Ishikawa (cell line): ENCODE measurements at regions not wholly inside any gene's neighbourhood (a gene's known extent, or its start where the extent isn't known, plus 50 kb on each side); places are given as distances from the start of the nearest gene placed in this dataset.

Experiments
- CEBPB ChIP-seq: IDR thresholded peaks from 2 replicates; pipeline ENCODE4 v1.6.1; 2012
- CREB1 ChIP-seq: IDR thresholded peaks from 2 replicates; pipeline ENCODE4 v1.6.1; 2012; ENCODE audit warnings: low read depth
- EGR1 ChIP-seq: IDR thresholded peaks from 2 replicates; pipeline ENCODE4 v1.6.1; 2012
- EP300 ChIP-seq: IDR thresholded peaks from 2 replicates; pipeline ENCODE4 v1.6.1; 2012; ENCODE audit warnings: borderline replicate concordance
- FOXM1 ChIP-seq: IDR thresholded peaks from 2 replicates; pipeline ENCODE4 v1.6.1; 2012; ENCODE audit warnings: low read depth, borderline replicate concordance
- MAX ChIP-seq: IDR thresholded peaks from 2 replicates; pipeline ENCODE4 v1.6.1; 2012
- NFIC ChIP-seq: IDR thresholded peaks from 2 replicates; pipeline ENCODE4 v1.6.1; 2012
- RAD21 ChIP-seq: IDR thresholded peaks from 2 replicates; pipeline ENCODE4 v1.6.1; 2012; ENCODE audit warnings: low read depth
- REST ChIP-seq: IDR thresholded peaks from 2 replicates; pipeline ENCODE4 v1.6.1; 2012; ENCODE audit warnings: low read depth, mild to moderate bottlenecking
- TAF1 ChIP-seq: IDR thresholded peaks from 2 replicates; pipeline ENCODE4 v1.6.1; 2012; ENCODE audit warnings: low read depth, mild to moderate bottlenecking
- TCF12 ChIP-seq: IDR thresholded peaks from 2 replicates; pipeline ENCODE4 v1.6.1; 2012; ENCODE audit warnings: low read depth
- TEAD4 ChIP-seq: IDR thresholded peaks from 2 replicates; pipeline ENCODE4 v1.6.1; 2012
- USF1 ChIP-seq: IDR thresholded peaks from 2 replicates; pipeline ENCODE4 v1.6.1; 2012
- YY1 ChIP-seq: IDR thresholded peaks from 2 replicates; pipeline ENCODE4 v1.6.1; 2012; ENCODE audit warnings: low read depth
- ZBTB7A ChIP-seq: IDR thresholded peaks from 2 replicates; pipeline ENCODE4 v1.6.1; 2012; ENCODE audit warnings: low read depth

GRCh38 chr6:98156580-98156979 is 677.8 kb upstream of the POU3F2 start:
- TF ChIP-seq EGR1 (no peak), FOXM1 (no peak), YY1 (no peak), NFIC (no peak), MAX (no peak), EP300 (no peak), USF1 (no peak), TCF12 (no peak), TEAD4 (no peak), CEBPB (no peak), RAD21 (no peak)

GRCh38 chr6:98179606-98180005 is 654.8 kb upstream of the POU3F2 start:
- TF ChIP-seq EP300: no peak
- no peak for TF ChIP-seq RAD21
- TF ChIP-seq CREB1: no peak
- no peak for TF ChIP-seq MAX
- TF ChIP-seq ZBTB7A: no peak
- no peak for TF ChIP-seq TCF12
- no peak for TF ChIP-seq USF1
- TF ChIP-seq REST: no peak
- TF ChIP-seq TAF1: no peak
- TF ChIP-seq TEAD4: no peak
- TF ChIP-seq FOXM1: no peak

DNA sequence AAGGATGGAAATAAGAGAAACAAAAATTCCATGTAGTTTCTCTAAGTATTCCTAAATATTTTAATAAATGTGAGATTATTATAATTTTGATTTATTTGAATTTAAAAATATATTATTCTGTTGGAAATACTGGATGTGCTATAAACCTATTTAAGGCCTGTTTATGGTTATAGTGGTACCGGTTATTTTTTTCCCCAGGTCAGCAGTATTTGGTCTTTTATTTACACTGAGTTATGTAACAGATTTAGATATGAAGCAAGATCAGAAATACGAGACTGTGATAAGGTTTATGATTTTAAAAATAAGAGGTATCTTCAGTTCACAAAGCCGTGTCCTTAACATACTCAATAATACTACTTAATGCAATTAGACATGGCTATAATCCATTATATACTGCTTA is 634.3 kb upstream of the POU3F2 start:
- TF ChIP-seq RAD21 (no peak), TEAD4 (no peak), CEBPB (no peak), CREB1 (no peak), EP300 (no peak), MAX (no peak), FOXM1 (no peak), ZBTB7A (no peak), TCF12 (no peak), EGR1 (no peak), YY1 (no peak), REST (no peak), TAF1 (no peak), NFIC (no peak), USF1 (no peak)

- TF ChIP-seq TCF12 (no peak), REST (peak; percentile 83)
These were observed 631.1 kb upstream of the POU3F2 start for GRCh38 chr6:98203170-98203806.
